A673 (cell line): ENCODE measurements at regions not wholly inside any gene's neighbourhood (a gene's known extent, or its start where the extent isn't known, plus 50 kb on each side); places are given as distances from the start of the nearest gene placed in this dataset.

ENCODE experiments used
- CTCF ChIP-seq: fragments of 300-800, 200-600 bp; sonication (generic); conservative IDR thresholded peaks from 2 replicates; pipeline ENCODE4 v1.5.1; 2017; ENCODE audit warnings: low read depth, mild to moderate bottlenecking, antibody characterized with exemption, low read length, moderate library complexity, mixed read lengths
- EZH2 ChIP-seq: fragments of 200-600 bp; sonication (generic); IDR thresholded peaks from 2 replicates; pipeline ENCODE4 v1.6.1; 2017; ENCODE audit warnings: borderline replicate concordance, low read depth, mild to moderate bottlenecking, mixed read lengths, antibody characterized with exemption, low read length; ENCODE audit not compliant: poor library complexity, severe bottlenecking

DNA sequence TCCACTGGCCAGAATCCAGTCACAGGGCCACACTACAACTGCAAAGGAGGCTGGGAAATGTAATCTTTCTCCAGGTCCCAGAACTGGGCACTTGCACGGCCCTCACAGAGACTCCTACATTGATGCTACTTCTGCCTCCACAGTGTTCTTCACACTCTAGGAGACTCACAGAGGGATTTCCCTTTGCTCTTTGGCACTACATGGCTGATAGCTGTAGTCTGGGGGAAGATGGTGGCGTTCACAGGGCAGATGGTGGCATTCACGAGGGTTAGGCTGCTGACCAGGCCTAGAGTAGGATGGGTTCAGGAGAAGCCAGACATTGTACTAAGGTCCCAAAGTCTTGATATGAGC is 151.1 kb downstream of the NUAK1 start:
- TF ChIP-seq CTCF (no peak), EZH2 (no peak)
